Astrocyte of the spinal cord (primary cell): ENCODE measurements at regions not wholly inside any gene's neighbourhood (a gene's known extent, or its start where the extent isn't known, plus 50 kb on each side); places are given as distances from the start of the nearest gene placed in this dataset.

Source experiments
- DNase-seq: peaks from one replicate; pipeline ENCODE4 v3.0.0; 2011; ENCODE audit warnings: low read depth, low spot score
- H3K4me3 ChIP-seq: 2 replicates; pipeline ENCODE4 v1.5.1; 2011; ENCODE audit warnings: low read depth, mild to moderate bottlenecking, low read length, moderate library complexity
- in situ Hi-C: cut with HindIII; loops from 2 replicates; pipeline ENCODE4 v1.10.0; 2017; ENCODE audit warnings: low sequenced_read_pairs
- TF ChIP-seq, protein P1 (sequence below): IDR thresholded peaks from 2 replicates; pipeline ENCODE4 v1.5.1; 2012; ENCODE audit warnings: low read depth, mild to moderate bottlenecking, low read length, inconsistent platforms

DNA sequence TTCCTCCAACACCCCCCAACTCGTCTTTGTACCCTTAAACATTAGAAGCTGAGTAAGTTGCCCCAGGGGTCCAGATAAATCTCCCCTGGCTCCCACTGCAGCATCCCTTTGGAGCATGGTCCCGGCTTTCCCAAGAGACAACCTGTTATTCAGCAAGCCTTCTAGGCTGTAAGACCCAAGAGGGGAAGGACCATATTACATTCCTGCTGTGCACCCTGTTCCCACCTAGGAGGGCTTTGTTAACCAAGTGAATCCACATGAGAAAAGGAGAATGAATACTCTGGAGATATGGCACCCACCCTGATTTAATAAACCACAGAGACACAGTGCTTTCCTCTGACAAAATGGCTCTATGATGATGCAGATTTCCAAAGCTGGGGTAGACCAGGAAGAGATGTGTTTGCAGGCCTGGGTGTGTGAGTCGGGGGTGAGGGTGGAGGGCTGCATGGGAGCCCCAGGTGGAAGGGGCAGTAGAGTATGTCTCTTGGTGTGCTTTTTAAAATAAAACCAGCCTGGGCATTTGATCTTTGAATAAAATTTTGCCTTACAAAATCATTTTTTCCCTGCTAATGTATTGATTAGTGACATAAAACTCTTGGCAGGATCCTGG lies 325.2 kb downstream of the DRD1 start:
- DNase-seq: no peak
- no peak overlapping the region for H3K4me3 ChIP-seq
- in situ Hi-C loops: no loop called here
- TF ChIP-seq, protein P1, sequence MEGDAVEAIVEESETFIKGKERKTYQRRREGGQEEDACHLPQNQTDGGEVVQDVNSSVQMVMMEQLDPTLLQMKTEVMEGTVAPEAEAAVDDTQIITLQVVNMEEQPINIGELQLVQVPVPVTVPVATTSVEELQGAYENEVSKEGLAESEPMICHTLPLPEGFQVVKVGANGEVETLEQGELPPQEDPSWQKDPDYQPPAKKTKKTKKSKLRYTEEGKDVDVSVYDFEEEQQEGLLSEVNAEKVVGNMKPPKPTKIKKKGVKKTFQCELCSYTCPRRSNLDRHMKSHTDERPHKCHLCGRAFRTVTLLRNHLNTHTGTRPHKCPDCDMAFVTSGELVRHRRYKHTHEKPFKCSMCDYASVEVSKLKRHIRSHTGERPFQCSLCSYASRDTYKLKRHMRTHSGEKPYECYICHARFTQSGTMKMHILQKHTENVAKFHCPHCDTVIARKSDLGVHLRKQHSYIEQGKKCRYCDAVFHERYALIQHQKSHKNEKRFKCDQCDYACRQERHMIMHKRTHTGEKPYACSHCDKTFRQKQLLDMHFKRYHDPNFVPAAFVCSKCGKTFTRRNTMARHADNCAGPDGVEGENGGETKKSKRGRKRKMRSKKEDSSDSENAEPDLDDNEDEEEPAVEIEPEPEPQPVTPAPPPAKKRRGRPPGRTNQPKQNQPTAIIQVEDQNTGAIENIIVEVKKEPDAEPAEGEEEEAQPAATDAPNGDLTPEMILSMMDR: no peak

GRCh38 chr5:175116466-175117048 lies 327.4 kb downstream of the DRD1 start:
- H3K4me3 ChIP-seq: no peak overlapping the region
- TF ChIP-seq, protein P1: no peak
- in situ Hi-C loops: no loop called here
- DNase-seq: no peak

DNA sequence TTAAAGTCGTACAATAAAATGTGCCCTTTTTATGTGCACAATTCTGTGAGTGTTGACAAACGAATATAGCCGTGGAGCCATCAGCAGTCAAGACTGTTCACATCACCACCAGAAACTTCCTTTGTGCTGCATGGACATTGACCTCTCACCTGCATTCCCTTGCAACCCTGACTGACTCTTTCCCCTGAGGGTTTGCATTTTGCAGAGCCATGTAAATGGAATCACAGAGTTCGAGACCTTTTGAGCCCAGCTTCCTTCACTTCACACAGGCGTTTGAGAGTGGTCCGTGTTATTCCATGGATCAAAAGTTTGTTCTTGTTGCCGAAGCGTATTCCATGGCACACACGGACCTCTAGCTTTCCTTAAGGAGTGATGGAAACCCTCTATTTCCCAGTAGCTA lies 328.2 kb downstream of the DRD1 start:
- TF ChIP-seq, protein P1: no peak
- in situ Hi-C loops: no loop called here
- no peak overlapping the region for H3K4me3 ChIP-seq
- no peak for DNase-seq

GRCh38 chr5:175113947-175114346 lies 330.0 kb downstream of the DRD1 start:
- H3K4me3 ChIP-seq: no peak overlapping the region
- TF ChIP-seq, protein P1: no peak
- in situ Hi-C loops: no loop called here

DNA sequence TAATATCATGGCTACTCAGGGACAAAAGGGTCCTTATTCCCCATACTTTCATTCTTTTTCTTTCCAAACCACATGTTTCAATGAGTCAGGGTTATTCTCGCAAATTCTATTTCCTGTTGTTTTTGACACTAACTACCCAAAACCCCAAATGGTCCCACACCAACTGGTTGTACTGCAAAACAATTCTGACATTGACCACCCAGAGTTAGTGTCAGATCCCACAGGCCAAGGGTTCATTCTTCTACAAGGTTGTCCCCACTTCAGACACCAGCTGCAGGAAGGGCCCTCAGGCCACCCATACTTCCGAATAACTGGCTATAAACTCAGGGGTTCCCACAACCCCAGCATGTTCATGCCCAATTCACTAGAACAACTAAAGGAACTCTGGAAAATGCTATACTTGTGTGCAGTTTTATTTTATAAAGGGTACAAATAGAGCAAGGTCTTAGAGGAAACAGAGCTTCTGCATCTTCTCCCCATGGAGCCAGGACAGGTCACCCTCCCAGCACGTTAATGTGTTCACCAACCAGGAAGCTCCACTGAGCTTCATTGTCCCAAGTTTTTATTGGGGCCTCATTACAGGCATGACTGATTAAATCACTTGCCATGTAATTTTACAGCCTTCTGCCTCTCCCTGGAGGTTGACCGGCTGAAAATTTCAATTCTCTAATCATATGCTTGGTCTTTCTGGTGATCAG lies 334.8 kb downstream of the DRD1 start:
- TF ChIP-seq, protein P1: no peak
- DNase-seq: no peak
- in situ Hi-C loops: no loop called here
- H3K4me3 ChIP-seq: no peak overlapping the region

More at GRCh38 chr5:175113947-175114346, 330.0 kb downstream of the DRD1 start:
- no peak for DNase-seq

DNA sequence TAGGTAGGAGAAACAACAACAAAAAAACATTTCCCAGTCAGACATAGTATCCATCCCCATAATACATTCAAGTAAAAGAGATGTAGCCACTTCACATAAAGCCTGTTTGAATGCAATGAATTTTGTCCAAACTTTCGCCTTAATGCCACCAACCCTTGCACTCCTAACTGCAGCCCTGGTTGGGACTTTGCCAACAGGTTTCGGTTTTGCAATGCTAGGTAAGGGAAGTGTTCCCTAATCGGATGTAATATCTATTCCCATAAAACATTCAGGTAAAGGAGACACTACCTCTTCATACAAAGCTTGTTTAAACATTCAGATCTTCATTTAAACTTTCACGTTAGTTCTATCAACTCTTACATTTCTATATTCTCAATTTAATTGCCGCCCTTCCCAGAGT lies 336.1 kb downstream of the DRD1 start:
- H3K4me3 ChIP-seq: no peak overlapping the region
- in situ Hi-C loops: no loop called here
- DNase-seq: no peak
- TF ChIP-seq, protein P1: no peak
